Panc1 (cell line): ENCODE measurements at regions not wholly inside any gene's neighbourhood (a gene's known extent, or its start where the extent isn't known, plus 50 kb on each side); places are given as distances from the start of the nearest gene placed in this dataset.

ENCODE experiments used
- ATAC-seq: fragments of 200-7000 bp; cut with Tn5 transposase; 2 replicates; pipeline ENCODE4 v1.9.1; 2020; ENCODE audit warnings: mild to moderate bottlenecking, moderate library complexity
- BruUV-seq: library from RNA; stranded (reverse); fragments of 400-500 nt; replicated peaks from 2 replicates; lab custom pipeline; 2021; lab: Mats Ljungman, UMichigan
- CTCF ChIA-PET: fragments of 300-600 bp; sonication (Branson Sonifier 250); formaldehyde crosslinking; loops from one replicate; lab custom pipeline; 2022; ENCODE audit warnings: antibody characterized with exemption; lab: Charles Lee
- POLR2A ChIA-PET: fragments of 300-600 bp; sonication (Branson Sonifier 250); formaldehyde crosslinking; loops from one replicate; lab custom pipeline; 2022; ENCODE audit warnings: antibody characterized with exemption; lab: Charles Lee
- DNase-seq: peaks from one replicate; pipeline ENCODE4 v3.0.0-alpha.2; 2010; ENCODE audit warnings: low read depth, low spot score
- H3K27ac ChIP-seq: 2 replicates; pipeline ENCODE4 v1.5.1; 2011; ENCODE audit warnings: mild to moderate bottlenecking, low read length, inconsistent platforms
- H3K27me3 ChIP-seq: fragments of 200-500 bp; sonication (Bioruptor generic); 2 replicates; pipeline ENCODE4 v1.6.0; 2014; ENCODE audit warnings: low read length, inconsistent platforms; ENCODE audit not compliant: control insufficient read depth, insufficient read depth
- H3K36me3 ChIP-seq: fragments of 200-500 bp; sonication (Bioruptor generic); 2 replicates; pipeline ENCODE4 v1.5.1; 2014; ENCODE audit warnings: inconsistent platforms, mild to moderate bottlenecking, low read length, moderate library complexity; ENCODE audit not compliant: control insufficient read depth, insufficient read depth
- H3K4me1 ChIP-seq: 2 replicates; pipeline ENCODE4 v1.5.1; 2011; ENCODE audit warnings: inconsistent platforms, mild to moderate bottlenecking, low read length, moderate library complexity; ENCODE audit not compliant: control insufficient read depth, insufficient read depth
- H3K4me3 ChIP-seq, 2 experiments: 2 replicates each; pipeline ENCODE4 v1.5.1; 2011 to 2012; ENCODE audit warnings: low read depth in 2 of 2, low read length in 2 of 2, mild to moderate bottlenecking in 2 of 2, inconsistent platforms in 1 of 2, moderate library complexity in 1 of 2
- H3K9me3 ChIP-seq: fragments of 200-500 bp; sonication (Bioruptor generic); 2 replicates; pipeline ENCODE4 v1.5.1; 2014; ENCODE audit warnings: low read depth, mild to moderate bottlenecking, inconsistent platforms, low read length, moderate library complexity; ENCODE audit not compliant: control insufficient read depth, insufficient read depth
- CTCF ChIP-seq: fragments of 450-650 bp; IDR thresholded peaks from 2 replicates; pipeline ENCODE4 v1.5.1; 2017; ENCODE audit warnings: mild to moderate bottlenecking
- POLR2AphosphoS5 ChIP-seq: IDR thresholded peaks from 2 replicates; pipeline ENCODE4 v1.6.1; 2012; ENCODE audit warnings: mild to moderate bottlenecking, low read depth, low read length, moderate library complexity
- REST ChIP-seq, 2 experiments: IDR thresholded peaks; 2 replicates each; pipeline ENCODE4 v1.6.1; 2011 to 2012; ENCODE audit warnings: low read depth in 2 of 2, control low read depth in 1 of 2, low read length in 1 of 2, mild to moderate bottlenecking in 1 of 2, moderate library complexity in 1 of 2; ENCODE audit not compliant: insufficient read depth in 1 of 2
- SIN3A ChIP-seq: IDR thresholded peaks from 2 replicates; pipeline ENCODE4 v1.6.1; 2012; ENCODE audit warnings: low read depth, mild to moderate bottlenecking, low read length, moderate library complexity, borderline replicate concordance; ENCODE audit not compliant: insufficient read depth
- TCF7L2 ChIP-seq: IDR thresholded peaks from 2 replicates; pipeline ENCODE4 v1.6.1; 2011; ENCODE audit warnings: mild to moderate bottlenecking, low read depth, low read length, inconsistent platforms
- in situ Hi-C: cut with HindIII; loops from 2 replicates; pipeline ENCODE4 v1.10.0; 2016; ENCODE audit warnings: low sequenced_read_pairs, low pct_unique_long_range_greater_than_20kb
- intact Hi-C: fragments of 100-400 bp; cut with micrococcal nuclease; formaldehyde crosslinking; loops from one replicate; pipeline ENCODE4 v1.10.0; 2022; ENCODE audit not compliant: unreplicated experiment

- no peak for ATAC-seq
These were observed 1149.5 kb upstream of the POT1 start for GRCh38 chr7:126079151-126079550.

GRCh38 chr7:126065766-126066165 lies 1136.1 kb upstream of the POT1 start:
- ATAC-seq, result no peak
- Histone ChIP-seq H3K9me3 (peaks cover 6% of the 10 kb centered on the region; the same call in 1 of the 2 replicates), H3K36me3 (no peaks in the 10 kb centered on the region), H3K4me1 (no peaks in the 10 kb centered on the region), H3K27ac (no peak overlapping the region), H3K4me3 (no peak overlapping the region), H3K27me3 (no peaks in the 10 kb centered on the region)
- ChIA-PET CTCF (no interaction called here), POLR2A (no interaction called here)
- DNase-seq, result no peak
- TF ChIP-seq SIN3A, result no peak
- no peak for TF ChIP-seq TCF7L2
- no peak for TF ChIP-seq POLR2AphosphoS5
- no peak for TF ChIP-seq CTCF
- no peak for TF ChIP-seq REST (IDR thresholded peaks at IDR 0.05; ENCODE audit: insufficient read depth in 1 of 2, low read depth in 2 of 2, low read length in 1 of 2)
- BruUV-seq, result no TSS peak
- in situ Hi-C loops (no loop called here), intact Hi-C loops (no loop called here)

More at GRCh38 chr7:126079151-126079550, 1149.5 kb upstream of the POT1 start:
- H3K36me3 ChIP-seq, result no peaks in the 10 kb centered on the region
- H3K4me3 ChIP-seq, result no peak overlapping the region
- H3K9me3 ChIP-seq, result no peaks in the 10 kb centered on the region
- DNase-seq, result no peak
- H3K27ac ChIP-seq, result no peak overlapping the region
- in situ Hi-C loops, result no loop called here
- no peaks in the 10 kb centered on the region for H3K4me1 ChIP-seq
- TF ChIP-seq SIN3A (no peak), REST (IDR thresholded peaks at IDR 0.05; ENCODE audit: insufficient read depth in 1 of 2, low read depth in 2 of 2, low read length in 1 of 2) (no peak), POLR2AphosphoS5 (no peak), CTCF (no peak), TCF7L2 (no peak)
- no TSS peak for BruUV-seq
- intact Hi-C loops, result no loop called here
- ChIA-PET CTCF (no interaction called here), POLR2A (no interaction called here)
- H3K27me3 ChIP-seq, result no peaks in the 10 kb centered on the region
